ENCODE measurements at regions not wholly inside any gene's neighbourhood (a gene's known extent, or its start where the extent isn't known, plus 50 kb on each side); places are given as distances from the start of the nearest gene placed in this dataset.

DNA sequence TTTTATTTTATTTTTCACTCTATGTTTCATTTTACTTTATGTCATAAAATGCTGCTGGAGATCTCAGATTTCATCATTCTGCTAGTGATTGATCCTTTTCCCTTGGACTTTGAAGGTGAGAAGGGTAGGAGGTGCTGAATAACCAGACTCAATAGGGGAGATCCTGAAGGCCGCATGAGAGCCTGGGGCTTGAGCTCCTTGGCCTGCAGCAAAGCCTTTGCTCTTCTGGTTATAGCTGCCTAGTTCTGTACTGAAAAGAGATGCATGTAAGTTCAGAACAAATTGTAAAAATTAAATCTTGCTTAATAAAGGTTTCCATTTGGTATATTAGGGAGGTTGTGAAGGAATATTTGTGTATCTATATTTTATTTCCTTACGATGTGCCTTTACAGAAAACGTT, 430.2 kb downstream of the QKI start:
- no peak for DNase-seq

DNA sequence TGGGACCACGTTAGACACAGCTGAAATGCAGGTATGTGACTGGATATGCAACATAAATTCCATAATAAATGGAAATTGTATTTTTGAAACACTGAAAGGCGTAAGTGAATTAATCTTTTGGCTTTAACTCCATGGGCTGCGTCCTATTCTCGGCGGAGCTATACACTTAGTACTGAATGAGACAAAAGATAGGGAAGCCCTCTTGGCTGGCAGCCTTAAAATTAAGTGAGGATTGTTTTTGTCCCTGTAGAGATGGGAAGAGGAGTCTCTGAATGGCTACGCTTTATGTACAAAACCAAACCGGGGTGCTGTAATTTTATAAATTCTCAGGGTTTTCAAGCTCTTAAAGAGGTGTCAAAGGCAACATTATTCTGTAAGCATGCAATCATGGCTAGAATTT, 429.8 kb downstream of the QKI start:
- DNase-seq, result no peak

DNA sequence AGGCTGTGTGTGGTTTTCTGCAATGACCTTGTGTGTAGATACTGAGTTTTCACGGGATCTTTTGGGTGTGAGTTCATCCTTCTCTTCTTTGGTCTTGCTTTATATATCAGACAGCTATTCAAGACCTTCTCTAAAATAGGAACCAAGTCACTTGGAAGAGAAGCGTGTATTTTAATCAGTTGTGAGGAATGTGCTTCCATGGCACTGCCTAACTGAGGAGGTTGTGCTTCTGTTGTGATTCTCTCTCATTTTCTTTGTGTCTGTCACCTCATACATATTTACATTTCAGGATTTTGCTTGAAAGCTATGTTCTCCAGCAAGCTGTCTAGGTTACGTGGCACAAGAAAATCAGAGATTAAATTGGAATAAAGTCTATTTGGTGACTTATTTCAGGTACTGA, 428.7 kb downstream of the QKI start:
- DNase-seq, result no peak

DNA sequence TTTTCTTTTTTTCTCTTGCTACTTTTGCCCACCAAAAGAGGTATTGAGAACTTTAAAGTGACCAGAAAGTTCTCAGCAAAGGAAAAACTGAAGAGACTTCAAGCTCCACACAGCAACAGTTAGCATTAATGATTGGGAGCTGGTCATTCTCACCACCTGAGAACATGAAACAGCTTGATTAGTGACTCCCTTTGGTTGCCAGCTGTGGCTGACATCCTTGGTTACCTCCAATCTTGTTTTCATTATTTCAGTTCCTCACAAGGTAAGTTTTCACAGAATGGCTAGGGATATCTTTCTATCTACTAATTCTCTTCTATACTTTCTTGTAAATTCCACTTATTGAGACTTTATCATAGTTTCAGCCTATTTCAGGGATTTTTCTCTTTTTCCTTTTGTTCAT, 427.9 kb downstream of the QKI start:
- no peak for DNase-seq

DNA sequence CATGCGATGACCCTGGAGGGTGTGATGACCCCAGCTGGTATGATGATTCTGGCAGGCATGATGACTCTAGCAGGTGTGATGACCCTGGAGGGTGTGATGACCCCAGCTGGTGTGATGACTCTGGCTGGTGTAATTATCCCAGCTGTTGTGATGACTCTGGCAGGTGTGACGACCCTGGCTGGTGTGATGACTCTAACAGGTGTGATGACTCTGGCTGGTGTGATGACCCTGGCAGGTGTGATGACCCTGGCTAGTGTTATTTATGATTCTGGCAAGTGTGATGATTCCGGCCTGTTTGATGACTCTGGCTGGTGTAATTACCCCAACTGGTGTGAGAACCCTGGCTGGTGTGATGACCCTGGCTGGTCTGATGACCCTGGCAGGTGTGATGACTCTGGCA, 427.2 kb downstream of the QKI start:
- DNase-seq, result no peak

DNA sequence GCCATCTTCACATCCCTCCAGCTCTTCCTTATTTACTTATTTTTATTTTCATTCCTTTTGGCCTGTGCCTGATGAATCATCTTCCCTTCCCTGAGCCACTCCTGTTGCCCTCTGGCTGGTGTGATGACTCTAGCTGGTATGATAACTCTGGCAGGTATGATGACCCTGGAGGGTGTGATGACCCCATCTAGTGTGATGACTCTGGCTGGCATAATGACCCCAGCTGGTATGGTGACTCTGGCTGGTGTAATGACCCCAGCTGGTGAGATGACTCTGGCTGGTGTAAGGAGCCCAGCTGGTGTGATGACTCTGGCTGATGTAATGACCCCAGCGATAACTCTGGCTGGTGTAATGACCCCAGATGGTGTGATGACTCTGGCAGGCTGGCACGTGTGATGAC, 426.8 kb downstream of the QKI start:
- DNase-seq, result no peak

DNA sequence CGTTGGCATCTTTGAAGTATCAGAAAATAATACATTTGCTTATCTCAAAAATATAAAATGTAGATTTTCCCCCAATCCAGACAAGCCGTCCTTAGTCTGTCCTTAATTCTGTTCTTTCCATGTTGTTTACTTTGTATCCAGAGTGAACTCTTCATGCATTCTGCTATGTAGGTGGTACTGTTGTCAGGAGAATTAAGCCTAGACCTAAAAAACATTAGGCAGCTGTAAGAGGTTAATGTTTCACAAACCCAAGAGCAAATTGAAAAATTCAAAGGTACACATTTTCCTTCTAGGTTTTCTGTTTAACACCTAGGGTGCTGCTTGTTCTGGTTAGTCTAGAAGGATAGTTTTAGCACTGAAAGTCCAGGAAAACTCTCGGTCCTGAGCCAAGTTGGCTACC, 426.4 kb downstream of the QKI start:
- no peak for DNase-seq

DNA sequence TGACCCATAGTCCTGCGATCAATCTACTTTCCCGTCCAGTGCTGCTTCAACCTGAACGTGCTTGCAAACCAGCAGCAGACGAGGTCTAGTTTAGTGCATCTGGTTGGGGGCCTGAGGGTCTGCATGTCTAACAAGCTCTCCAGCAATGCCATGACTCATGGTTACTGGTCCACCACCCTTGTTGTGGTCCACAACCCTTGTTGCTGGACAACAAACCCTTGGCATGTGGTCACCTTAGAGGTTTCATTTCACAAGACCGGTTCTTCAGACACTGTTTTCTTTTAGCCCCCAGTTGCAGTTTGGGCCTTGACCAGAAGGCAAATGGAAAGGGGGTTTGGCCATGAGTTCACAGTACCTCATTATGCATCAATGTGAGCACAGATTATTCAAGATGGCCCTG, 424.8 kb downstream of the QKI start:
- no peak for DNase-seq

DNA sequence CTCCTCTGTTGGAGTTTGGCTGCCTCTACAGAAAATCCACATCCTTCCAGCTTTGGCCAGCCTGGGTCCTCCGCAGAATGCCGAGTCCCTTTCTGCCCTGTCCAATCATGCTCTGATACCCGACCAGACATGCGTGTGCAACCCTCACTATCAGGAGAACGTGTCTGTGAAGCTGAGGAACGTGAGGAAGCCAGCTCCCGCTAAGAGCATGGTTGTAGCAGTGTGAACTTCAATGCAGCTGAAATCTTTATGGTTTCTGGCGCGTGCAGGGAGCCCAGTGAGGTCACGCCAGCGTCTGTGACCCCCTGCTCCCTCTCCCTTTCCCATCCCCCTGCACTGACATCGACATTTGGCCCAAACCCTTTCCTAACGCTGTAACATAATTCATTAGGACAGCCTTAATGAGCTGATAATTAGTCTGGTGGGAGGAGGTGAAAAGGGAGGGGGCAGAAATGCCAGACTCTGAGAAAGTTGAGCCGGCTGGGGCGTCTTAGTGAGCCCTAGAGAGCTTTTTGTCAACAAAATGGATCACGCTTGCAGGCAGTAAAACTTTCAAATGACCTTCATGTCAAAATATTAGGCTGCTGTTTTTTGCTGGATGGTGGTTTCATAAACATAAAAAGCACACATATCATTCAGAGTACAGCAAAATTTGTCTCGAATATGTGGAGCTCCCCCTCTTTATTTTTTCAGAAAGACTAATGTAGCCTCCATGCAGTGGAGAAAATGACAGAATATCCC, 423.3 kb downstream of the QKI start:
- DNase-seq, result no peak

DNA sequence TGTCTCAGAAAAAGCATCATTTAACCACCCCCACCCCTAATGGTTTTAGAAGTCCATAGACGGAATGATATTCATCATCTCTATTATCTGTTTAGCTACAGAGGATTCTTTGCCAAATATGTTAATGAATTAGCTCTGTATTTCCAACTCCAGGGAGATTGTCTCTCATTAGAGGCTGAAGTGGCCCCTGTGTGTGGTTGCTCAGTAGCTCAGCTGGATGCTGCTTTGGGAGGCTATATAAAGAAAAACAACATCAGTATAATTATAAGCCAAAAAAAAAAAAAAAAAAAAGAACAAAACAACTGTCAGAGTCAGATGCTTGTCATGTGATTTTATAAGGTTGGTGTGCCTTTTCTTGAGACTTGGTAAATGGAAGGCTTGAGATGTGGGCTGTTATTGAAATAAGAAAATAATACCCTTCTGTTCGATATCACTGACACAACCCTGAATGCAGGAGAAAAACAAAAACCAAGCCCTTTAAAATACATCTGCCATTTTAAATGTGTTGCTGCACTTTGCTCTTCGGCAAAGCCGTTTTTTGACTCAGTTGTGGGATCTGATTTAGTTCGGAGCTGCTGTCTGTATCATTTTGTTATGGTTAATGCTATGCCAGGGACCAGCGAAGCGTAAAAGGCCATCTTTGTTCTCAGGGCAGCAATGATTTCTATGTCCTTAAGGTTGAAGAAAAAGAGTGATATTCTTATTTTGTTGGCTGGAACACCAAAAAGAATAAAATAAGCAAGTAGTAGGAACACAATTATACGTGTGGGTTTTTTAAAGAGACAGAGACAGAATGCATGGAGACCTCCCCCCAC, 422.6 kb downstream of the QKI start:
- DNase-seq, result no peak

DNA sequence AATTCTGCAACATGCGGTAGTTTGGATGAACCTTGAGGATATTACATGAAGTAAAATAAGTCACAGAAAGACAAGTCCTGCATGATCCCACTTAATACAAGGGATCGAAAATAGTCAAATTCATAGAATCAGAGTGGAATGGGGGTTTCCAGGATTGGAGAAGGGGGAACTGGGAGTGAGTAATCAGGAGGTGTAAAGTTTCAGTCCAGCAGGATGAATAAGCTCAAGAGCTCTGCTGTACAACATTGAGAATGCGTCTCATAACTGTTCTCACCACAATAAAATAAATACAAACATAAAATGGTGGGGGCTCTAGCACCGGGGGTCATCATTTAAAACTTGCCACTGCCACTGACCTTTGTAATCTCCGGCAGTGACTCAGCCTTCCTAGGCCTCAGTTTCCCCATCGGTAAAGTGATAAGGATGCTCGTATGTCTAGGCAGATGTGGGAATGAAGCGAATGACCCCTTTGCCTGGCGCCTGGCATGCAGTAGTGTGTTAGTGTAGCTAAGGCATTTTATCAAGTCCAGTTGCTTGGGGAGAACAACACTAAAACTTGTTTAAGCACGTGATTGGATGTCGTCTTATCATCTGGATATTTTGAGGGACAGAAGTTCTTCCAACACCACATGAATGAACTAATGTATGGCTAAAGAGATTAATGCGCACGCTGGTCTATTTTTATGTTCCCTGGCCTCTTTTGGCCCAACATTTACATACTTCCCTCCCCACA, 421.1 kb downstream of the QKI start:
- DNase-seq, result no peak

DNA sequence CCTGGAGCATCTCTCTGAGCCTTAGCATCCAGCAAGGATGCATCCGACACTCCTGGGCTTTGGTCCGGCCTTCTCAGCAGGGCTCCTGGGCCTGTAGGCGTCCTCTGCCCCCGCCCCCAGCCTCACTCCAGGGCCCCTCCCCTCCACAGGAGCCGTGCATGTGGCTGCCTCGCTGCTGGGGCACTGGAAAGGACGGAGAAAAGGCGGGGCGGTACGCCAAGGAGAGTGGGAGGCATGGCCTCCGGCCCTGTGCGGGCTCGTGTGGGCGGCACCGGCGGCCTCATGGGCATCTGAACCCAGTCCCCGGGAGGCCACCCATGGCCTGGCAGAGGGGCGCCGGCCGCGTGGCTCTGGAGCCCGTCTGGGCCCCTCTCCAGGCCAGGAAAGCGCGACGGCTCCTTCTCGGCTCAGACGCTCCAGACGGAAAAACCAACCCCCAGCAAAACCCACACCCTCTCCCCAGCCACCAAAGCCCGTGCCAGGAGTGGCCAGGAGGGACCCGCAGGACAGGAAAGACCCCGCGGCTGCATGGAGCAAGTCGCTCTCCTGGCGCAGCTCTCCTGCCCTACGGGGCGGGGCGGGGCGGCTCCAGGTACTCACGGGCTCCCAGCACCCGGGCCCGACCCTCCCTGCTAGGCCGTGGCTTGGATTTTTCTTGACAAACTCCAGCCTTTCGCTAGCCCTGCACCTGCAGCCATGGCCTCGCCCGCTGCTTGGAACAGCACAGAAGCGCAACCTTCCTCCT, 419.9 kb downstream of the QKI start:
- DNase-seq, result no peak

DNA sequence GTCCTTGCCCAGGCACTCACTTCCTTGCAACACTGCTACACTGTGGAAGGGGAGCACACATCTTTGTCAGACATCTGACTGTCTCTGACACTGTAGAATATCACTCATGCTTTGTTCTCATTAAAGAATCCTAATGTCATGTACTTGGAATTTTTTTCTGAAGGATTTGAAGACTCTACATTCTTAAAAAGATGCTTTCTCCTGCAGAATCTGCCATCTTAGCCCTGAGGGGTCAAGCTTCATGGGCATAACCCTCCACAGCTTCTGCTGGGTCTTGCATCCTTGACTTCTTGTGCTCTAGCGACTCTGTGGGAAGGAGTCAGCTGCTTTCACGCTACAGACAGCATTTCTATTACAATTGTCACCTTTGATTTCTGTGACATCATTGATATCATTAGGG, 417.2 kb downstream of the QKI start:
- no peak for DNase-seq

DNA sequence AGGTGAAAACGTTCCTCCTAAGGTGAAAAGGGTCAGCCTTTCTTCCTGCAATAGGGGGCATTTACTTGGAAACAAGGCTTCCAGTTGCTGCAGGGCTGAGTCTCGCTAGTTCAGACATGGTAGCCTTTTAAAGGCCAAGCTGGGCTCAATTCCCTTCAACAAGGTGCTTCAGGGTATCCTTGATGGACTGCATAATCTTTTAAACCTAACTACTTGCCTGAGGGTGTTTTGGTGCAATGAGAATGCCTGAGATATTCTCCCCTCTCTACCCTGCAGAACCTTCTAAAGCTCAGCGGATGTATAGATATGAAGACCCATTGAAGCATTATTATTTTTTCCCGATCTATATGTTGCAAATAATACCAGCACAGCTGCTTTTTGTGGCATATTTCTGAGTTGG, 416.1 kb downstream of the QKI start:
- no peak for DNase-seq

DNA sequence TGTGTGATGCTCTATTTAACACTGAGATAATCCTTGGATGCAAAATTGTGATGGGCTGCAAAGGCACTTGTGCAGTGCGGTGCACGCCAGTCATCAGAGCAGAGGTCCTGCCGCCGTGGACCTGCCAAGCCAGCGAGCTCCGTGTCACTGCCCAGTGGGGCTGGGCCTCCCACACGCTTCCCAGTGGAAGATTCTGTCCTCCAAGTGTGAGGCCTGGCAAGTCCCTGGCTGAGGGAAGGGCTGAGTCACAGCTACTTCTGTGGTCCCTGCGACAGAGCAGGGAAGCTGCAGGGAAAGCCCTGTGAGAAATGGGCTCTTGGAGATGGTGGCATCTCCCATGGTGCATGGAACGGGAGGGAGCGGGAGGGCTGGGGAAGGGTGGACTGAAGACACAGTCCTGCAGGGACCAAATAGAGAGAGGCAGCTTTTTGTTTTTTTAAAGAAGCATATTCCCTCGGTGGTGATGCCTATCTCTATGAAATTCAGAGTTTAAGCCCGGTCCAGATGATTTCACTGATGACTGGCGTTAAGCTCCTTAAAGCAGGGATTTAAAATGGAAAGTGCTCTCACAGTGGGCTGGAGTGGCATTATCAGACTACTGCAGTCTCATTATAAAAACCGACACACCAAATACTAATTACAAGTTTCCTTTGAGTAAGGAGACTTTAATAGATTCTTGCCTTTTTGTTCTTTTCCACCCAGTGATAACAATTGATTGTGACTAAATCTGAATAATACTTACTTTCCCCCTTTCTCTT, 413.7 kb downstream of the QKI start:
- DNase-seq, result no peak

DNA sequence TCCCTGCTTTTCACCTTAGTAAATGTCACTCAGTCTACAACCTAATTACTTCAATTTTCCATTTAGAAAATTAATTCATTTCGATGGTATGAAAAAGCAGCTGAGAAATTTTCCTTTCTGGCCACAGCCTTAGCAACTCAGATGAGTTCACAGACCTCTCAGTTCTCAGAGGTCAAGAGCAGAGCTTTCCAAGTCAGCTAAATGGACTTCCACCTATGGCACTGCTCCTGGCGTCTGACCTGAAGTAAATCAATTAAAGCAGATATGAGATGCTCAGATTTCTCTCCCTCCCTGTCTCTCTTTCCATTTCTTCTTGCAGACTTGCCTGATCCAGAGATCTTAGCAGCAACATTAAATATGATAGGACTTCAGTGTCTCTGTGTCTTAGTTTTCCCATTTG, 412.6 kb downstream of the QKI start:
- DNase-seq, result no peak

DNA sequence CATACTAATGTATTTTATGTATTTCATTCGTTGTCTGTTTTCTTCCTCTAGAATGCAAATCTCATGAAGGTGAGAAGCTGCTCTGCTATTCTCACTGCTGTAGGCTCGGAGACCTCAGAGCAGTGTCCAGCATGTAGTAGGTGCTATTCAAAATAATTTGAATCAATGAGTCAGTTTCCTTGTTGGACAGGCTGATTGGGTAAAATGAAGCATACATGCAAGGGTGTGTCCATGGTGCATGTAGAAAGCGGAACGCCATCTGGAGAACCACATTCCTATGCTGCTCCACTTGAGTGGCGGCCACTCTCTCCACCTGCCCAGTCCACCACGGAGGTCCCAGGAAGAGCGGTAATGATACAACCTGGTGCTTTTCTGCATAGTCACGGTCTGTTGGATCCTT, 412.1 kb downstream of the QKI start:
- DNase-seq, result no peak

DNA sequence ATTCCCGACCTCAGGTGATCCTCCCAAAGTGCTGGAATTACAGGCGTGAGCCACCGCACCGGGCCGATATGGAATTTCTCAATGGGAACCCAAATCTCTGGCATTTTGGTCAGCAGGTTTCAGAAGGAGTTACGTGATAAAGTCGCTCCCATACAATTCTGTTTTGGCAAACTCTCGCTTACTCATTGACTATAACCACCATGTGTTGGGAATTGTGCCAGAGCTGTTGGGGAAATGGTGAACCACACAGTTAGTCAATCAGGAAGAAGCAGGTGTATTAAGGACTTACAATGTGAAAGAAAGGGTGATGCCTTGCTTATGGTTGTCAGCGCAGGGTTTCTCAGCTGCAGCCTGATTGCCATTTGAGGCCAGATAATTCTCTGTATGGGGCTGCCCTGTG, 410.5 kb downstream of the QKI start:
- DNase-seq, result no peak

DNA sequence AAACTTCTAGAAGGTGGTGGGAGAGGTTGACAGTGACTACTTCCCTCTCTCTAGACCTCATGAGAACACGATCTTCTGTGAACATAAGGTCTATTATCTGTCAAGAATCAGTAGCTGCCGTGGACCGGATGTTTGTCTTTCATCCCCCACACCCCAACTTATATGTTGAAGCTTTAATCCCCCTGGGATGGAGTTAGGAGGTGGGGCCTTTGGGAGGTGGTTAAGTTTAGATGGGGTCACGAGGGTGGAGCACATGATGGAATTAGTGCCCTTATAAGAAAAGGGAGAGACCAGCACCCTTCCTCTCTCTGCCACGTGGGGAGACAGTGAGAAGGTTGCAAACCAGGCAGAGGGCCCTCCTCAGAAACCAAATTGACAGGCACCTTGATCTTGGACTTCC, 409.1 kb downstream of the QKI start:
- DNase-seq, result no peak

DNA sequence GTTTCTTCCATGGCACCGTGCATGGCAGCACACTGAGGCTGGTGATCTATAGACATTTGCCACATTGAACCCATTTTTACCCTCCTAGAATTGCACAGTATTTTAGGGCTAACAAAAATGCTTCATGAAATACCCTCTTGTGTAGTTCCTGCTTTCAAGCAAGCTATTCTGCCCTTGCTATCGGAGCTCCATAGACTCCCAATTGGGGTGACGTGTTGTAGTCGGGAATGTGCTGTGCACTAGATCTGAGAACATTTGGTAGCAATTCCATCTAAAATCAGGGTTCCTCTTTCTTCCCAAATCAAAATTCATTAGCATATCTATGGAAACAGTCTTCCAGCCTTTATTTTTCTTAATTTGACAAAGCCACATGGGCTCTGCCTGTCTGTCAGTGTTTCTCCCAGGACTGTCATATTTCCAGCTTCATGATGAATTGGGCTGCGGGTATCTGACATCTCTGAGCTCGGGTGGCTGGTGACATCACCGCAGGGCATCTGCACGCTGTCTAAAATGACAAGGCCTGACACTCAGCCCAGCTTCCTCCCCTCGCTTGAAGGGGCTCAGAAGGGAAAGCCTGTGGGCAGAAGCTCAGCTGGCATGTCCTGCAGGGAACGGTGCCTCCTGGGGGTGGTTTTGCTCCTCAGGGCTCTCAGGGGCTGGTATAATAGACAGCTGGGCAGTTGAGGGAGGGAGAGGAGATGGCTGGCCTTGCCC, 406.4 kb downstream of the QKI start:
- DNase-seq, result no peak

DNA sequence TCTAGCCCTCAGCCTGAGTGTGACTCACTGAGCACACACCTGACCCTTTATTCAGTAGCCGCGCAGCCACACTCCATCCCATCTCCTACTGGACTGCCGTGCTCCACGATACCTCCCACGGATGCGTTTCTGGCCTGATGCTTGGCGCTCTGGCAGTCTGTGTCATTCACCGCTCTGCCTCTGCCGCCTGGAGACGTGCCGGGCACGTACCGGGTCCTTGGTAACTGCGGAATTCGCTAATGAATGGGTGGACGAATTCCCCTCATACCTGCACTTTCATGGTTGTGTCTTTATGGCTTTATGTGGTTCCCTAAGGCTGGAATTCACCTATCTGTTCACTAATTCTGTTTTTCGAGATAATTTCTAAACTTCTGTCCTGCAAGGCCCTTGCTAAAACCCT, 405.7 kb downstream of the QKI start:
- no peak for DNase-seq

DNA sequence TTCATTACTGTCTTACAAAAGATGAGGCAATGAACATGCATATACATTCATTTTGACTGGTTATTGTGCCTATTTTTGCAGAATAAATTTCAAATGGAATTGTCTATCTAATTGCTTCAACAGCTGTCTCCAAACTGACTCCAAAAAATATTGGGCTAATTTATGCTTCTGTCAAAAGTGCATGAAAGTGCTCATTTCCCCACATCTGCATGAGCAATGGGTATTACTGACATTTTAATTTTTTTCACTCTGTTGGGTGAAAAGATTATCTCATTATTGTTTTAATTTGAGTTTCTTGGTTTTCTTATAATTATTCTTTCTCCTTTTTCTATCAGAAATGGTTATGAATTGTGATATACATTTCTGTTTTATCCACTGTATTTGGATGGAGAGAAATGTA, 404.2 kb downstream of the QKI start:
- no peak for DNase-seq
